Effector CD8-positive, alpha-beta T cell (primary cell): ENCODE measurements at regions not wholly inside any gene's neighbourhood (a gene's known extent, or its start where the extent isn't known, plus 50 kb on each side); places are given as distances from the start of the nearest gene placed in this dataset.
"Not testable (repeated sequence)": the region's sequence is repeated elsewhere in the genome, so short reads cannot be mapped to it uniquely, and the experiment has no call there.

ENCODE experiments used
- DNase-seq: peaks from one replicate; lab custom pipeline; 2025; lab: John Stamatoyannopoulos, UW

- DNase-seq: no peak
Observed at GRCh38 chr2:40937284-40937683, 485.4 kb upstream of the SLC8A1 start.

GRCh38 chr2:40953341-40953740, 501.5 kb upstream of the SLC8A1 start:
- DNase-seq: no peak

- DNase-seq: no peak
Observed at GRCh38 chr2:40955042-40955441, 503.2 kb upstream of the SLC8A1 start.

- DNase-seq: no peak
Observed at GRCh38 chr2:40955635-40956034, 503.7 kb upstream of the SLC8A1 start.

GRCh38 chr2:40957508-40957907, 505.6 kb upstream of the SLC8A1 start:
- DNase-seq: no peak

GRCh38 chr2:40962026-40962425, 510.1 kb upstream of the SLC8A1 start:
- DNase-seq: no peak

GRCh38 chr2:40964509-40965250, 512.8 kb upstream of the SLC8A1 start:
- no peak for DNase-seq

- no peak for DNase-seq
Observed at GRCh38 chr2:40967451-40967850, 515.6 kb upstream of the SLC8A1 start.

- DNase-seq: no peak
Observed at GRCh38 chr2:40975151-40975550, 523.3 kb upstream of the SLC8A1 start.

GRCh38 chr2:40997362-40997761, 545.5 kb upstream of the SLC8A1 start:
- DNase-seq: no peak

- no peak for DNase-seq
Observed at GRCh38 chr2:41000374-41000773, 548.5 kb upstream of the SLC8A1 start.

GRCh38 chr2:41000906-41001305, 549.0 kb upstream of the SLC8A1 start:
- DNase-seq: no peak

GRCh38 chr2:41004700-41005099, 552.8 kb upstream of the SLC8A1 start:
- DNase-seq: no peak

GRCh38 chr2:41020358-41020757, 568.5 kb upstream of the SLC8A1 start:
- DNase-seq: no peak

- DNase-seq: no peak
Observed at GRCh38 chr2:41024816-41025215, 572.9 kb upstream of the SLC8A1 start.

- no peak for DNase-seq
Observed at GRCh38 chr2:41026613-41027012, 574.7 kb upstream of the SLC8A1 start.

GRCh38 chr2:41027095-41027494, 575.2 kb upstream of the SLC8A1 start:
- DNase-seq: no peak

GRCh38 chr2:41031282-41031681, 579.4 kb upstream of the SLC8A1 start:
- DNase-seq: no peak

GRCh38 chr2:41032715-41033114, 580.8 kb upstream of the SLC8A1 start:
- no peak for DNase-seq

GRCh38 chr2:41033127-41033526, 581.2 kb upstream of the SLC8A1 start:
- no peak for DNase-seq

GRCh38 chr2:41038408-41038807, 586.5 kb upstream of the SLC8A1 start:
- no peak for DNase-seq

- DNase-seq: not testable (repeated sequence)
Observed at GRCh38 chr2:41039750-41040149, 587.9 kb upstream of the SLC8A1 start.

- no peak for DNase-seq
Observed at GRCh38 chr2:41040782-41041520, 589.1 kb upstream of the SLC8A1 start.

- no peak for DNase-seq
Observed at GRCh38 chr2:41042343-41042742, 590.5 kb upstream of the SLC8A1 start.
